HG03439 (cell line): ENCODE measurements at regions not wholly inside any gene's neighbourhood (a gene's known extent, or its start where the extent isn't known, plus 50 kb on each side); places are given as distances from the start of the nearest gene placed in this dataset.

Experiments
- ATAC-seq: cut with Tn5 transposase; IDR thresholded peaks from one replicate; pipeline ENCODE4 v1.9.1; 2021; ENCODE audit warnings: mild to moderate bottlenecking, moderate library complexity; ENCODE audit not compliant: unreplicated experiment

GRCh38 chr4:10773010-10773409 lies 88.4 kb upstream of the CLNK start:
- no peak for ATAC-seq

GRCh38 chr4:10765386-10765785 lies 80.8 kb upstream of the CLNK start:
- ATAC-seq, result no peak

GRCh38 chr4:10762561-10762960 lies 78.0 kb upstream of the CLNK start:
- no peak for ATAC-seq

- ATAC-seq, result no peak
Observed at GRCh38 chr4:10761903-10762302, 77.3 kb upstream of the CLNK start.

- no peak for ATAC-seq
Observed at GRCh38 chr4:10760086-10760485, 75.5 kb upstream of the CLNK start.

- ATAC-seq, result no peak
Observed at GRCh38 chr4:10758906-10759305, 74.3 kb upstream of the CLNK start.

- ATAC-seq, result no peak
Observed at GRCh38 chr4:10753856-10754402, 69.4 kb upstream of the CLNK start.

GRCh38 chr4:10753336-10753735 lies 68.8 kb upstream of the CLNK start:
- ATAC-seq, result no peak

- no peak for ATAC-seq
Observed at GRCh38 chr4:10750714-10751113, 66.1 kb upstream of the CLNK start.

- peak; percentile 51 for ATAC-seq
Observed at GRCh38 chr4:10747186-10747585, 62.6 kb upstream of the CLNK start.

GRCh38 chr4:10746371-10747171 lies 62.0 kb upstream of the CLNK start:
- ATAC-seq, result no peak

GRCh38 chr4:10743357-10743756 lies 58.8 kb upstream of the CLNK start:
- ATAC-seq, result peak; percentile 70

GRCh38 chr4:10741961-10742699 lies 57.6 kb upstream of the CLNK start:
- no peak for ATAC-seq

- ATAC-seq, result no peak
Observed at GRCh38 chr4:10740891-10741620, 56.5 kb upstream of the CLNK start.

- no peak for ATAC-seq
Observed at GRCh38 chr4:10740251-10740650, 55.7 kb upstream of the CLNK start.

- no peak for ATAC-seq
Observed at GRCh38 chr4:10738826-10739489, 54.4 kb upstream of the CLNK start.

- ATAC-seq, result no peak
Observed at GRCh38 chr4:10737337-10737736, 52.8 kb upstream of the CLNK start.

GRCh38 chr4:10736895-10737294 lies 52.3 kb upstream of the CLNK start:
- ATAC-seq, result no peak

GRCh38 chr4:10736266-10736665 lies 51.7 kb upstream of the CLNK start:
- no peak for ATAC-seq

- ATAC-seq, result no peak
Observed at GRCh38 chr4:10734697-10735096, 50.1 kb upstream of the CLNK start.
